ENCODE measurements at regions not wholly inside any gene's neighbourhood (a gene's known extent, or its start where the extent isn't known, plus 50 kb on each side); places are given as distances from the start of the nearest gene placed in this dataset.

GRCh38 chr10:34018784-34019183, 684.3 kb upstream of the NRP1 start:
- Histone ChIP-seq H2AFZ (ENCODE audit: insufficient read depth, low read depth, low read length, poor library complexity, severe bottlenecking) (no peak overlapping the region), H3K79me2 (ENCODE audit: control insufficient read depth, insufficient read depth, low read length) (no peaks in the 10 kb centered on the region), H3K27me3 (replicated peaks in 1 of 4; ENCODE audit: control extremely low read depth in 1 of 4, control insufficient read depth in 3 of 4, insufficient read depth in 4 of 4, low read length in 3 of 4) (no peaks in the 10 kb centered on the region), H3K9ac (ENCODE audit: low read length) (no peak overlapping the region), H3K36me3 (replicated peaks in 1 of 2; ENCODE audit: control extremely low read depth in 1 of 2, control insufficient read depth in 1 of 2, extremely low read depth in 1 of 2, insufficient read depth in 2 of 2, low read length in 1 of 2) (no peaks in the 10 kb centered on the region), H3K27ac (ENCODE audit: low read length in 2 of 2) (no peak overlapping the region), H3K4me2 (replicated peaks; ENCODE audit: low read depth, low read length, poor library complexity, severe bottlenecking) (no peak overlapping the region), H3K4me1 (ENCODE audit: control insufficient read depth in 2 of 2, insufficient read depth in 2 of 2, low read length in 2 of 2) (no peaks in the 10 kb centered on the region), H4K20me1 (ENCODE audit: control insufficient read depth, insufficient read depth, low read length, poor library complexity, severe bottlenecking) (no peaks in the 10 kb centered on the region), H3K4me3 (ENCODE audit: control extremely low read depth in 1 of 5, extremely low read depth in 1 of 5, insufficient read depth in 1 of 5, low read depth in 2 of 5, low read length in 4 of 5) (no peak overlapping the region), H3K9me3 (ENCODE audit: control extremely low read depth in 1 of 3, control insufficient read depth in 2 of 3, insufficient read depth in 1 of 3, low read length in 2 of 3) (peaks cover 0 to 8% (median 1%) of the 10 kb centered on the region in 3 donors)
- WGBS (ENCODE audit: insufficient coverage): no CpG with 5 or more reads among the region's 1 CpG
- H3K27ac Mint-ChIP-seq: no peak overlapping the region
- no peaks in the 10 kb centered on the region for H3K4me1 Mint-ChIP-seq
- no peaks in the 10 kb centered on the region for H3K27me3 Mint-ChIP-seq
- H3K9me3 Mint-ChIP-seq (ENCODE audit: insufficient read depth): no peaks in the 10 kb centered on the region
- ATAC-seq (ENCODE audit: low read depth): no peak
- DNase-seq: no peak
- intact Hi-C loops (cut with micrococcal nuclease): no loop called here
- TF ChIP-seq, protein P1, sequence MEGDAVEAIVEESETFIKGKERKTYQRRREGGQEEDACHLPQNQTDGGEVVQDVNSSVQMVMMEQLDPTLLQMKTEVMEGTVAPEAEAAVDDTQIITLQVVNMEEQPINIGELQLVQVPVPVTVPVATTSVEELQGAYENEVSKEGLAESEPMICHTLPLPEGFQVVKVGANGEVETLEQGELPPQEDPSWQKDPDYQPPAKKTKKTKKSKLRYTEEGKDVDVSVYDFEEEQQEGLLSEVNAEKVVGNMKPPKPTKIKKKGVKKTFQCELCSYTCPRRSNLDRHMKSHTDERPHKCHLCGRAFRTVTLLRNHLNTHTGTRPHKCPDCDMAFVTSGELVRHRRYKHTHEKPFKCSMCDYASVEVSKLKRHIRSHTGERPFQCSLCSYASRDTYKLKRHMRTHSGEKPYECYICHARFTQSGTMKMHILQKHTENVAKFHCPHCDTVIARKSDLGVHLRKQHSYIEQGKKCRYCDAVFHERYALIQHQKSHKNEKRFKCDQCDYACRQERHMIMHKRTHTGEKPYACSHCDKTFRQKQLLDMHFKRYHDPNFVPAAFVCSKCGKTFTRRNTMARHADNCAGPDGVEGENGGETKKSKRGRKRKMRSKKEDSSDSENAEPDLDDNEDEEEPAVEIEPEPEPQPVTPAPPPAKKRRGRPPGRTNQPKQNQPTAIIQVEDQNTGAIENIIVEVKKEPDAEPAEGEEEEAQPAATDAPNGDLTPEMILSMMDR (IDR thresholded peaks at IDR 0.05): no peak
- no peak for TF ChIP-seq EZH2 (IDR thresholded peaks at IDR 0.05; ENCODE audit: borderline replicate concordance, insufficient read depth, low read depth, low read length, poor library complexity, severe bottlenecking)
- ChIA-PET POLR2A (no interaction called here), CTCF (no interaction called here)
- H3K4me3 Mint-ChIP-seq: no peak overlapping the region

DNA sequence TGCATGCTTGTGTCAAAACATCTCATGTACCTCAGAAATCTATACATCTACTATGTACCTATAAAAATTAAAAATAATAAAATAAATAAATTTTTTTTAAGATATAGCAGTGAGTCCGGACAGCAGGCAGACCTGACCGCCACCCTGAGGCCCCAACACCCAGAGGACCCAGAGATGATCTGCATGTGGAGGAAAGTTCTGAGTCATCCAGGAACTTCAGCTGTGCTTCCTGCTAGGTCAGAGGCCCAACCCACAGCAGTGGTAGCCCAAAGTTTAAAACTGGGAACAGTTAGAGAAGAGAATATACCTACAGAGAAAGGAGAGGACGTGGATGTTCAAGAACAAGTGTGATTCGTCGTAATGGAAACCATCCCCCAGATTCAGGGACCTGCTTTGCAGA, 683.7 kb upstream of the NRP1 start:
- ChIA-PET CTCF (no interaction called here), POLR2A (no interaction called here)
- Mint-ChIP-seq H3K4me1 (no peaks in the 10 kb centered on the region), H3K27ac (no peak overlapping the region), H3K27me3 (no peaks in the 10 kb centered on the region), H3K4me3 (no peak overlapping the region), H3K9me3 (ENCODE audit: insufficient read depth) (no peaks in the 10 kb centered on the region)
- H3K4me2 ChIP-seq (replicated peaks; ENCODE audit: low read depth, low read length, poor library complexity, severe bottlenecking): no peak overlapping the region
- no peak for DNase-seq
- H3K4me1 ChIP-seq (ENCODE audit: control insufficient read depth in 2 of 2, insufficient read depth in 2 of 2, low read length in 2 of 2): no peaks in the 10 kb centered on the region
- H3K9me3 ChIP-seq (ENCODE audit: control extremely low read depth in 1 of 3, control insufficient read depth in 2 of 3, insufficient read depth in 1 of 3, low read length in 2 of 3): peaks cover 0 to 8% (median 1%) of the 10 kb centered on the region in 3 donors
- H3K4me3 ChIP-seq (ENCODE audit: control extremely low read depth in 1 of 5, extremely low read depth in 1 of 5, insufficient read depth in 1 of 5, low read depth in 2 of 5, low read length in 4 of 5): no peak overlapping the region
- intact Hi-C loops (cut with micrococcal nuclease): no loop called here
- TF ChIP-seq EZH2 (IDR thresholded peaks at IDR 0.05; ENCODE audit: borderline replicate concordance, insufficient read depth, low read depth, low read length, poor library complexity, severe bottlenecking): no peak
- TF ChIP-seq, protein P1 (IDR thresholded peaks at IDR 0.05): no peak
- H3K79me2 ChIP-seq (ENCODE audit: control insufficient read depth, insufficient read depth, low read length): no peaks in the 10 kb centered on the region
- no peaks in the 10 kb centered on the region for H4K20me1 ChIP-seq (ENCODE audit: control insufficient read depth, insufficient read depth, low read length, poor library complexity, severe bottlenecking)
- H2AFZ ChIP-seq (ENCODE audit: insufficient read depth, low read depth, low read length, poor library complexity, severe bottlenecking): no peak overlapping the region
- WGBS (ENCODE audit: insufficient coverage): 91% methylated on average over 5 of the region's 5 CpGs
- H3K27ac ChIP-seq (ENCODE audit: low read length in 2 of 2): no peak overlapping the region
- no peak overlapping the region for H3K9ac ChIP-seq (ENCODE audit: low read length)
- no peaks in the 10 kb centered on the region for H3K27me3 ChIP-seq (replicated peaks in 1 of 4; ENCODE audit: control extremely low read depth in 1 of 4, control insufficient read depth in 3 of 4, insufficient read depth in 4 of 4, low read length in 3 of 4)
- no peak for ATAC-seq (ENCODE audit: low read depth)
- H3K36me3 ChIP-seq (replicated peaks in 1 of 2; ENCODE audit: control extremely low read depth in 1 of 2, control insufficient read depth in 1 of 2, extremely low read depth in 1 of 2, insufficient read depth in 2 of 2, low read length in 1 of 2): no peaks in the 10 kb centered on the region

All from B cell (primary cell).